HepG2 (cell line): ENCODE measurements at regions not wholly inside any gene's neighbourhood (a gene's known extent, or its start where the extent isn't known, plus 50 kb on each side); places are given as distances from the start of the nearest gene placed in this dataset.
A peak's percentile ranks its signal among the peaks of the same experiment; 100 is the strongest.

Experiments used
- CBX2 ChIP-seq, 2 experiments: fragments of 200-600 bp in 1 of 2; sonication (generic); formaldehyde crosslinking in 1 of 2; IDR thresholded peaks; 2 replicates each; pipeline versions ENCODE4 v1.7.0 to v1.8.1; 2018 to 2022; ENCODE audit warnings: low read depth in 2 of 2, low read length in 1 of 2, mild to moderate bottlenecking in 1 of 2, missing genetic modification reagents in 1 of 2
- HMG20B ChIP-seq: conservative IDR thresholded peaks from 2 replicates; pipeline ENCODE4 v1.6.1; 2016; ENCODE audit warnings: missing genetic modification reagents, missing compliant biosample characterization
- JDP2 ChIP-seq: sonication (generic); formaldehyde crosslinking; IDR thresholded peaks from 2 replicates; pipeline ENCODE4 v1.8.1; 2022; ENCODE audit warnings: missing genetic modification reagents, borderline replicate concordance
- MLXIP ChIP-seq: sonication (generic); formaldehyde crosslinking; IDR thresholded peaks from 2 replicates; pipeline ENCODE4 v1.9.0; 2021; ENCODE audit warnings: missing genetic modification reagents, borderline replicate concordance
- MTA1 ChIP-seq: sonication (generic); formaldehyde crosslinking; IDR thresholded peaks from 2 replicates; pipeline ENCODE4 v1.4.0; 2020; ENCODE audit warnings: missing genetic modification reagents, mild to moderate bottlenecking, borderline replicate concordance
- NPAS2 ChIP-seq: sonication (generic); formaldehyde crosslinking; IDR thresholded peaks from 2 replicates; pipeline ENCODE4 v1.8.0; 2022; ENCODE audit warnings: mild to moderate bottlenecking, missing genetic modification reagents, borderline replicate concordance
- SAP130 ChIP-seq: IDR thresholded peaks from 2 replicates; pipeline ENCODE4 v1.6.1; 2016; ENCODE audit warnings: low read depth
- SIX1 ChIP-seq: sonication (generic); formaldehyde crosslinking; IDR thresholded peaks from 2 replicates; pipeline ENCODE4 v1.4.0; 2020; ENCODE audit warnings: missing genetic modification reagents, borderline replicate concordance
- ZBED4 ChIP-seq: sonication (generic); formaldehyde crosslinking; IDR thresholded peaks from 2 replicates; pipeline ENCODE4 v1.4.0; 2020; ENCODE audit warnings: missing genetic modification reagents, borderline replicate concordance
- ZC3H13 ChIP-seq: sonication (generic); formaldehyde crosslinking; IDR thresholded peaks from 2 replicates; pipeline ENCODE4 v1.8.1; 2023; ENCODE audit warnings: mild to moderate bottlenecking, missing genetic modification reagents, moderate library complexity
- ZKSCAN5 ChIP-seq: sonication (generic); formaldehyde crosslinking; IDR thresholded peaks from 2 replicates; pipeline ENCODE4 v1.5.1; 2020; ENCODE audit warnings: mild to moderate bottlenecking, missing genetic modification reagents
- ZMYM3 ChIP-seq: sonication (generic); formaldehyde crosslinking; IDR thresholded peaks from 2 replicates; pipeline ENCODE4 v1.5.1; 2020; ENCODE audit warnings: mild to moderate bottlenecking, missing genetic modification reagents
- ZNF124 ChIP-seq: sonication (generic); formaldehyde crosslinking; IDR thresholded peaks from 2 replicates; pipeline ENCODE4 v1.4.0; 2020; ENCODE audit warnings: missing genetic modification reagents
- ZNF264 ChIP-seq: sonication (generic); formaldehyde crosslinking; IDR thresholded peaks from 2 replicates; pipeline ENCODE4 v1.4.0; 2020; ENCODE audit warnings: missing genetic modification reagents
- ZNF33A ChIP-seq: sonication (generic); formaldehyde crosslinking; IDR thresholded peaks from 2 replicates; pipeline ENCODE4 v1.5.1; 2020; ENCODE audit warnings: missing genetic modification reagents, mild to moderate bottlenecking, moderate library complexity, borderline replicate concordance
- ZNF510 ChIP-seq: sonication (generic); formaldehyde crosslinking; IDR thresholded peaks from 2 replicates; pipeline ENCODE4 v1.4.0; 2020; ENCODE audit warnings: low read depth, mild to moderate bottlenecking, missing genetic modification reagents
- ZSCAN12 ChIP-seq: sonication (generic); formaldehyde crosslinking; IDR thresholded peaks from 2 replicates; pipeline ENCODE4 v1.9.0; 2021; ENCODE audit warnings: mild to moderate bottlenecking, missing genetic modification reagents
- TF ChIP-seq, protein P1 (sequence below): sonication (generic); formaldehyde crosslinking; conservative IDR thresholded peaks from 2 replicates; pipeline ENCODE4 v1.4.0; 2020; ENCODE audit warnings: missing genetic modification reagents
- TF ChIP-seq, protein P2 (sequence below): sonication (generic); formaldehyde crosslinking; IDR thresholded peaks from 2 replicates; pipeline ENCODE4 v1.4.0; 2020; ENCODE audit warnings: low read depth, mild to moderate bottlenecking, missing genetic modification reagents

DNA sequence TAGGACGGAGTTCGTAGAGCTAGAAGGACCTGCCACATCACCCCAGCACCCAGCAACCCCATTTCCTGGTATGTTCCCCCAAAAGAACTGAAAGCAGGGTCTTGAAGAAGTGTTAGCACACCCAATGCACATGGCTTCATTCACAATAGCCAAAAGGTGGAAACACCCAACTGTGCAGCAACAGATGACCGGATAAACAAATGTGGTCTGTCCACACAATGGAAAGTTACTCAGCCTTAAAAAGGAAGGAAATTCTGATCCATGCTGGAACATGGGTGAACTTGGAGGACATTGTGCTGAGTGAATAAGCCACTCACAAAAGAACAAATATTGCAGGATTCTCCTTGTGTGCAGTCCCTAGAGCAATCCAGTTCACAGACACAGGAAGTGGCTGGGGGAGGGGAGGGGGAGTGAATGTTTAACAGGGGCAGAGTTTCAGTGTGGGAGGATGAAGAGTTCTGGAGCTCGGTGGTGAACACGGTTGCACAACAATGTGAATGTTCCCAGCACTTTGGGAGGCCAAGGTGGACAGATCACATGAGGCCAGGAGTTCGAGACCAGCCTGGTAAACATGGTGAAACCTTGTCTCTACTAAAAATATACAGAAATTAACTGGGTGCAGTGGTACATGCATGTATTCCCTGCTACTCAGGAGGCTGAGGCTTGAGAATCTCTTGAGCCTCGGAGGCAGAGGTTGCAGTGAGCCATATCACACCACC, 157.5 kb downstream of the NUP210 start (continued):
- TF ChIP-seq MLXIP (CRISPR knock-in tag) (no peak), MTA1 (CRISPR knock-in tag) (peak; percentile 81), SAP130 (CRISPR knock-in tag) (peak; percentile 94), ZMYM3 (CRISPR knock-in tag) (peak; percentile 99), NPAS2 (CRISPR knock-in tag) (no peak), SIX1 (CRISPR knock-in tag) (peak; percentile 76), ZNF124 (CRISPR knock-in tag) (peak; percentile 97), HMG20B (CRISPR knock-in tag) (peak; percentile 89; the same call in 1 of the 2 replicates), ZNF510 (CRISPR knock-in tag) (peak; percentile 92), ZSCAN12 (CRISPR knock-in tag) (no peak), CBX2 (IDR thresholded peaks at IDR 0.05; ENCODE audit: low read depth, low read length) (no peak), CBX2 (CRISPR knock-in tag; IDR thresholded peaks at IDR 0.05; ENCODE audit: low read depth) (peak; percentile 83; the same call in 1 of the 2 replicates), ZNF33A (CRISPR knock-in tag) (no peak), ZBED4 (CRISPR knock-in tag) (peak; percentile 68; the same call in 1 of the 2 replicates), ZC3H13 (peak; percentile 66; the same call in 1 of the 2 replicates), ZKSCAN5 (no peak), JDP2 (CRISPR knock-in tag) (no peak), ZNF264 (CRISPR knock-in tag) (peak; percentile 94)
- TF ChIP-seq, protein P1, sequence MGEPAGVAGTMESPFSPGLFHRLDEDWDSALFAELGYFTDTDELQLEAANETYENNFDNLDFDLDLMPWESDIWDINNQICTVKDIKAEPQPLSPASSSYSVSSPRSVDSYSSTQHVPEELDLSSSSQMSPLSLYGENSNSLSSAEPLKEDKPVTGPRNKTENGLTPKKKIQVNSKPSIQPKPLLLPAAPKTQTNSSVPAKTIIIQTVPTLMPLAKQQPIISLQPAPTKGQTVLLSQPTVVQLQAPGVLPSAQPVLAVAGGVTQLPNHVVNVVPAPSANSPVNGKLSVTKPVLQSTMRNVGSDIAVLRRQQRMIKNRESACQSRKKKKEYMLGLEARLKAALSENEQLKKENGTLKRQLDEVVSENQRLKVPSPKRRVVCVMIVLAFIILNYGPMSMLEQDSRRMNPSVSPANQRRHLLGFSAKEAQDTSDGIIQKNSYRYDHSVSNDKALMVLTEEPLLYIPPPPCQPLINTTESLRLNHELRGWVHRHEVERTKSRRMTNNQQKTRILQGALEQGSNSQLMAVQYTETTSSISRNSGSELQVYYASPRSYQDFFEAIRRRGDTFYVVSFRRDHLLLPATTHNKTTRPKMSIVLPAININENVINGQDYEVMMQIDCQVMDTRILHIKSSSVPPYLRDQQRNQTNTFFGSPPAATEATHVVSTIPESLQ (CRISPR knock-in tag), result 0 out of 2 replicates have a peak, but pooled peaks have one; percentile 40
- TF ChIP-seq, protein P2, sequence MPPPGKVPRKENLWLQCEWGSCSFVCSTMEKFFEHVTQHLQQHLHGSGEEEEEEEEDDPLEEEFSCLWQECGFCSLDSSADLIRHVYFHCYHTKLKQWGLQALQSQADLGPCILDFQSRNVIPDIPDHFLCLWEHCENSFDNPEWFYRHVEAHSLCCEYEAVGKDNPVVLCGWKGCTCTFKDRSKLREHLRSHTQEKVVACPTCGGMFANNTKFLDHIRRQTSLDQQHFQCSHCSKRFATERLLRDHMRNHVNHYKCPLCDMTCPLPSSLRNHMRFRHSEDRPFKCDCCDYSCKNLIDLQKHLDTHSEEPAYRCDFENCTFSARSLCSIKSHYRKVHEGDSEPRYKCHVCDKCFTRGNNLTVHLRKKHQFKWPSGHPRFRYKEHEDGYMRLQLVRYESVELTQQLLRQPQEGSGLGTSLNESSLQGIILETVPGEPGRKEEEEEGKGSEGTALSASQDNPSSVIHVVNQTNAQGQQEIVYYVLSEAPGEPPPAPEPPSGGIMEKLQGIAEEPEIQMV (CRISPR knock-in tag), result peak; percentile 93; the same call in 1 of the 2 replicates
